Astrocyte (in vitro differentiated cells and primary cell): ENCODE measurements at regions not wholly inside any gene's neighbourhood (a gene's known extent, or its start where the extent isn't known, plus 50 kb on each side); places are given as distances from the start of the nearest gene placed in this dataset.

ENCODE experiments used
- DNase-seq: peaks from one replicate; pipeline ENCODE4 v3.0.0-alpha.2; 2010; ENCODE audit warnings: low read depth
- FAIRE-seq: peaks from 2 replicates; lab custom pipeline; 2011; peaks lifted over from hg19 to GRCh38; lab: Jason Lieb, UNC
- H2AFZ ChIP-seq: 2 replicates; pipeline ENCODE4 v1.6.0; 2012; ENCODE audit warnings: low read depth, low read length, inconsistent platforms
- H3K27ac ChIP-seq: 2 replicates; pipeline ENCODE4 v1.5.1; 2011; ENCODE audit warnings: low read depth, low read length, inconsistent platforms
- H3K27me3 ChIP-seq: 2 replicates; pipeline ENCODE4 v1.6.0; 2011; ENCODE audit warnings: low read length, inconsistent platforms; ENCODE audit not compliant: insufficient read depth
- H3K36me3 ChIP-seq: 2 replicates; pipeline ENCODE4 v1.5.1; 2011; ENCODE audit warnings: low read length, inconsistent platforms; ENCODE audit not compliant: insufficient read depth
- H3K4me1 ChIP-seq: 2 replicates; pipeline ENCODE4 v1.5.1; 2011; ENCODE audit warnings: low read length, inconsistent platforms; ENCODE audit not compliant: insufficient read depth
- H3K4me2 ChIP-seq: 2 replicates; pipeline ENCODE4 v1.6.0; 2012; ENCODE audit warnings: low read length, inconsistent platforms
- H3K4me3 ChIP-seq: 2 replicates; pipeline ENCODE4 v1.5.1; 2011; ENCODE audit warnings: low read depth, mild to moderate bottlenecking, low read length, inconsistent platforms; ENCODE audit not compliant: insufficient read depth
- H3K79me2 ChIP-seq: 2 replicates; pipeline ENCODE4 v1.6.0; 2012; ENCODE audit warnings: mild to moderate bottlenecking, low read length, inconsistent platforms; ENCODE audit not compliant: insufficient read depth
- H3K9ac ChIP-seq: 2 replicates; pipeline ENCODE4 v1.6.0; 2012; ENCODE audit warnings: mild to moderate bottlenecking, low read length, inconsistent platforms
- H3K9me3 ChIP-seq: 2 replicates; pipeline ENCODE4 v1.5.1; 2012; ENCODE audit warnings: low read depth, mild to moderate bottlenecking, low read length, inconsistent platforms; ENCODE audit not compliant: insufficient read depth
- H4K20me1 ChIP-seq: 2 replicates; pipeline ENCODE4 v1.6.0; 2012; ENCODE audit warnings: low read length, inconsistent platforms; ENCODE audit not compliant: insufficient read depth
- H3K27ac Mint-ChIP-seq: one replicate; pipeline ENCODE4 v1.8.0; 2021; ENCODE audit warnings: mild to moderate bottlenecking, mixed read lengths; ENCODE audit not compliant: unreplicated experiment
- H3K27me3 Mint-ChIP-seq: one replicate; pipeline ENCODE4 v1.8.0; 2021; ENCODE audit warnings: low read depth, mixed read lengths; ENCODE audit not compliant: unreplicated experiment
- H3K36me3 Mint-ChIP-seq: one replicate; pipeline ENCODE4 v1.8.0; 2021; ENCODE audit warnings: low read depth, mixed read lengths; ENCODE audit not compliant: unreplicated experiment
- H3K4me1 Mint-ChIP-seq: one replicate; pipeline ENCODE4 v1.8.0; 2021; ENCODE audit warnings: low read depth, mixed read lengths; ENCODE audit not compliant: unreplicated experiment
- H3K4me3 Mint-ChIP-seq: one replicate; pipeline ENCODE4 v1.8.0; 2021; ENCODE audit warnings: mild to moderate bottlenecking, moderate library complexity, mixed read lengths; ENCODE audit not compliant: unreplicated experiment
- H3K9me3 Mint-ChIP-seq: one replicate; pipeline ENCODE4 v1.8.0; 2021; ENCODE audit warnings: mild to moderate bottlenecking, mixed read lengths; ENCODE audit not compliant: unreplicated experiment
- CTCF ChIP-seq: IDR thresholded peaks from 2 replicates; pipeline ENCODE4 v1.5.1; 2011; ENCODE audit warnings: low read depth, mild to moderate bottlenecking, inconsistent platforms, low read length, moderate library complexity; ENCODE audit not compliant: insufficient read depth
- EZH2 ChIP-seq: IDR thresholded peaks from 2 replicates; pipeline ENCODE4 v1.6.1; 2012; ENCODE audit warnings: mild to moderate bottlenecking, low read length, inconsistent platforms; ENCODE audit not compliant: insufficient read depth

- Mint-ChIP-seq H3K27ac (no peak overlapping the region), H3K4me1 (no peaks in the 10 kb centered on the region), H3K4me3 (no peak overlapping the region), H3K36me3 (no peaks in the 10 kb centered on the region), H3K27me3 (peaks cover 4% of the 10 kb centered on the region), H3K9me3 (peaks cover 15% of the 10 kb centered on the region)
- H4K20me1 ChIP-seq: no peaks in the 10 kb centered on the region
- H3K4me2 ChIP-seq: no peak overlapping the region
- peaks cover 18% of the 10 kb centered on the region for H3K9me3 ChIP-seq
- no peak overlapping the region for H3K4me3 ChIP-seq
- H3K27ac ChIP-seq: no peak overlapping the region
- TF ChIP-seq EZH2 (no peak), CTCF (no peak)
- no peaks in the 10 kb centered on the region for H3K36me3 ChIP-seq
- H3K27me3 ChIP-seq: no peaks in the 10 kb centered on the region
- H3K9ac ChIP-seq: no peak overlapping the region
- no peaks in the 10 kb centered on the region for H3K4me1 ChIP-seq
- DNase-seq: no peak
- FAIRE-seq: no peak
- no peaks in the 10 kb centered on the region for H3K79me2 ChIP-seq
- H2AFZ ChIP-seq: no peak overlapping the region
Measured at GRCh38 chr10:130607366-130607765, 471.2 kb downstream of the GLRX3 start.

GRCh38 chr10:130611239-130611638, 475.0 kb downstream of the GLRX3 start:
- H3K4me3 Mint-ChIP-seq: no peak overlapping the region
- no peaks in the 10 kb centered on the region for H3K36me3 ChIP-seq
- no peak for TF ChIP-seq CTCF
- no peak for TF ChIP-seq EZH2
- no peak overlapping the region for H2AFZ ChIP-seq
- no peak overlapping the region for H3K4me2 ChIP-seq
- H3K79me2 ChIP-seq: no peaks in the 10 kb centered on the region
- no peaks in the 10 kb centered on the region for H3K27me3 ChIP-seq
- H4K20me1 ChIP-seq: no peaks in the 10 kb centered on the region
- no peaks in the 10 kb centered on the region for H3K36me3 Mint-ChIP-seq
- no peak overlapping the region for H3K27ac ChIP-seq
- H3K9ac ChIP-seq: no peak overlapping the region
- H3K27me3 Mint-ChIP-seq: peaks cover 4% of the 10 kb centered on the region
- no peak overlapping the region for H3K4me3 ChIP-seq
- H3K9me3 ChIP-seq: peaks cover 14% of the 10 kb centered on the region
- H3K4me1 Mint-ChIP-seq: no peaks in the 10 kb centered on the region
- peaks cover 4% of the 10 kb centered on the region for H3K9me3 Mint-ChIP-seq
- FAIRE-seq (no peak), DNase-seq (no peak)
- no peak overlapping the region for H3K27ac Mint-ChIP-seq
- H3K4me1 ChIP-seq: no peaks in the 10 kb centered on the region

- no peaks in the 10 kb centered on the region for H3K27me3 ChIP-seq
- H3K9me3 ChIP-seq: peaks cover 10% of the 10 kb centered on the region
- TF ChIP-seq CTCF (no peak), EZH2 (no peak)
- DNase-seq (no peak), FAIRE-seq (no peak)
- peaks cover 5% of the 10 kb centered on the region for H3K9me3 Mint-ChIP-seq
- no peaks in the 10 kb centered on the region for H3K27me3 Mint-ChIP-seq
- no peaks in the 10 kb centered on the region for H3K36me3 Mint-ChIP-seq
- no peak overlapping the region for H2AFZ ChIP-seq
- no peak overlapping the region for H3K27ac ChIP-seq
- H3K4me3 Mint-ChIP-seq: no peak overlapping the region
- no peak overlapping the region for H3K4me2 ChIP-seq
- no peak overlapping the region for H3K9ac ChIP-seq
- H3K79me2 ChIP-seq: no peaks in the 10 kb centered on the region
- no peaks in the 10 kb centered on the region for H4K20me1 ChIP-seq
- H3K4me1 ChIP-seq: no peaks in the 10 kb centered on the region
- no peaks in the 10 kb centered on the region for H3K36me3 ChIP-seq
- H3K4me1 Mint-ChIP-seq: no peaks in the 10 kb centered on the region
- no peak overlapping the region for H3K4me3 ChIP-seq
- no peak overlapping the region for H3K27ac Mint-ChIP-seq
Measured at GRCh38 chr10:130615457-130615856, 479.3 kb downstream of the GLRX3 start.
